OCI-LY7 (cell line): ENCODE measurements at regions not wholly inside any gene's neighbourhood (a gene's known extent, or its start where the extent isn't known, plus 50 kb on each side); places are given as distances from the start of the nearest gene placed in this dataset.

Experiments
- BruUV-seq: library from RNA; stranded (reverse); fragments of 400-500 nt; replicated peaks from 2 replicates; lab custom pipeline; 2021; lab: Mats Ljungman, UMichigan
- CTCF ChIA-PET: fragments of 300-600 bp; sonication (Branson Sonifier 250); formaldehyde crosslinking; loops from one replicate; lab custom pipeline; 2022; ENCODE audit warnings: antibody characterized with exemption; ENCODE audit not compliant: unreplicated experiment; lab: Charles Lee
- POLR2A ChIA-PET: fragments of 300-600 bp; sonication (Branson Sonifier 250); formaldehyde crosslinking; loops from one replicate; lab custom pipeline; 2022; ENCODE audit warnings: antibody characterized with exemption; lab: Charles Lee
- DNase-seq: peaks from one replicate; pipeline ENCODE4 v3.0.0-alpha.2; 2015; ENCODE audit warnings: low spot score
- H2AFZ ChIP-seq: fragments of 200-600 bp; sonication (generic), shearing (Covaris generic); 2 replicates; pipeline ENCODE4 v1.6.1; 2014; ENCODE audit warnings: mild to moderate bottlenecking, antibody characterized with exemption, low read length, moderate library complexity
- H3K27ac ChIP-seq: fragments of 200-600 bp; sonication (generic); 2 replicates; pipeline ENCODE4 v1.5.1; 2014; ENCODE audit warnings: mixed run types, low read depth, mild to moderate bottlenecking, moderate library complexity, low read length, inconsistent platforms; ENCODE audit not compliant: poor library complexity, severe bottlenecking
- H3K36me3 ChIP-seq: fragments of 200-600 bp; sonication (generic); 2 replicates; pipeline ENCODE4 v1.6.1; 2014; ENCODE audit warnings: mild to moderate bottlenecking, antibody characterized with exemption, low read length, moderate library complexity, mixed read lengths; ENCODE audit not compliant: insufficient read depth
- H3K4me1 ChIP-seq: fragments of 200-600 bp; sonication (generic); 2 replicates; pipeline ENCODE4 v1.5.1; 2014; ENCODE audit warnings: mild to moderate bottlenecking, low read length; ENCODE audit not compliant: insufficient read depth, poor library complexity, severe bottlenecking
- H3K4me2 ChIP-seq: fragments of 200-600 bp; sonication (generic); 2 replicates; pipeline ENCODE4 v1.6.1; 2014; ENCODE audit warnings: mild to moderate bottlenecking, low read length
- H3K4me3 ChIP-seq: fragments of 200-600 bp; sonication (generic); 2 replicates; pipeline ENCODE4 v1.5.1; 2014; ENCODE audit warnings: mild to moderate bottlenecking, low read depth, low read length; ENCODE audit not compliant: poor library complexity, severe bottlenecking
- H3K79me2 ChIP-seq: fragments of 200-600 bp; sonication (generic); 2 replicates; pipeline ENCODE4 v1.6.1; 2016; ENCODE audit warnings: low read depth, mild to moderate bottlenecking, low read length, moderate library complexity, mixed read lengths; ENCODE audit not compliant: insufficient read depth
- H3K9me2 ChIP-seq: fragments of 200-600 bp; sonication (generic); 2 replicates; pipeline ENCODE4 v1.6.1; 2016; ENCODE audit warnings: mild to moderate bottlenecking, low read length, mixed read lengths; ENCODE audit not compliant: insufficient read depth
- H3K9me3 ChIP-seq: fragments of 200-600 bp; sonication (generic); 2 replicates; pipeline ENCODE4 v1.6.1; 2014; ENCODE audit warnings: mild to moderate bottlenecking, mixed run types, low read length, mixed read lengths
- H4K20me1 ChIP-seq: fragments of 200-600 bp; sonication (generic); 2 replicates; pipeline ENCODE4 v1.6.1; 2014; ENCODE audit warnings: mild to moderate bottlenecking, antibody characterized with exemption, low read length, moderate library complexity, mixed read lengths; ENCODE audit not compliant: insufficient read depth
- CTCF ChIP-seq: fragments of 200-600 bp; sonication (generic); conservative IDR thresholded peaks from 2 replicates; pipeline ENCODE4 v1.5.1; 2014; ENCODE audit warnings: mild to moderate bottlenecking, antibody characterized with exemption, low read length, moderate library complexity, mixed read lengths
- EZH2phosphoT487 ChIP-seq: fragments of 200-600 bp; sonication (generic); IDR thresholded peaks from 2 replicates; pipeline ENCODE4 v1.6.1; 2018; ENCODE audit warnings: low read depth, borderline replicate concordance, mild to moderate bottlenecking, mixed run types, antibody characterized with exemption, low read length, moderate library complexity, mixed read lengths
- intact Hi-C: fragments of 100-400 bp; cut with micrococcal nuclease; formaldehyde crosslinking; loops from one replicate; pipeline ENCODE4 v1.10.0; 2022; ENCODE audit not compliant: unreplicated experiment

- Histone ChIP-seq H3K27ac (no peak overlapping the region), H3K79me2 (no peaks in the 10 kb centered on the region), H2AFZ (no peak overlapping the region), H3K9me2 (no peaks in the 10 kb centered on the region), H3K36me3 (no peaks in the 10 kb centered on the region), H3K4me2 (no peak overlapping the region), H3K4me3 (no peak overlapping the region), H3K9me3 (no peaks in the 10 kb centered on the region), H4K20me1 (no peaks in the 10 kb centered on the region), H3K4me1 (no peaks in the 10 kb centered on the region)
- no peak for DNase-seq
- BruUV-seq = no TSS peak
- POLR2A ChIA-PET = no interaction called here
- intact Hi-C loops = no loop called here
- TF ChIP-seq CTCF (no peak), EZH2phosphoT487 (no peak)
- CTCF ChIA-PET = no interaction called here
Measured at GRCh38 chr14:25117342-25117741, 67.4 kb upstream of the STXBP6 start.

- intact Hi-C loops = no loop called here
- Histone ChIP-seq H3K36me3 (no peaks in the 10 kb centered on the region), H3K9me3 (no peaks in the 10 kb centered on the region), H3K27ac (no peak overlapping the region), H3K4me1 (no peaks in the 10 kb centered on the region), H3K4me3 (no peak overlapping the region), H3K4me2 (no peak overlapping the region), H4K20me1 (no peaks in the 10 kb centered on the region), H3K9me2 (no peaks in the 10 kb centered on the region), H3K79me2 (no peaks in the 10 kb centered on the region), H2AFZ (no peak overlapping the region)
- BruUV-seq = no TSS peak
- TF ChIP-seq EZH2phosphoT487 (no peak), CTCF (no peak)
- ChIA-PET POLR2A (interaction anchor here (0.6 kb wide), 1 partner anchor 18 kb away, joined by 3 read pairs; no protein-coding TSS in a partner anchor), CTCF (no interaction called here)
- DNase-seq = no peak
Measured at GRCh38 chr14:25116607-25117006, 66.7 kb upstream of the STXBP6 start.

GRCh38 chr14:25113394-25113793 is 63.4 kb upstream of the STXBP6 start:
- H3K4me3 ChIP-seq = no peak overlapping the region
- H3K9me3 ChIP-seq = no peaks in the 10 kb centered on the region
- no peak overlapping the region for H2AFZ ChIP-seq
- POLR2A ChIA-PET = interaction anchor here (0.6 to 1.3 kb wide), 2 partner anchors 12 to 46 kb away, joined by 4 to 12 read pairs; no protein-coding TSS in a partner anchor
- no peak for DNase-seq
- intact Hi-C loops = no loop called here
- no TSS peak for BruUV-seq
- H3K4me2 ChIP-seq = no peak overlapping the region
- H3K4me1 ChIP-seq = no peaks in the 10 kb centered on the region
- no peak for TF ChIP-seq EZH2phosphoT487
- TF ChIP-seq CTCF = no peak
- no peaks in the 10 kb centered on the region for H4K20me1 ChIP-seq
- H3K79me2 ChIP-seq = no peaks in the 10 kb centered on the region
- H3K27ac ChIP-seq = no peak overlapping the region
- CTCF ChIA-PET = no interaction called here
- no peaks in the 10 kb centered on the region for H3K36me3 ChIP-seq
- H3K9me2 ChIP-seq = no peaks in the 10 kb centered on the region
